ENCODE measurements at regions not wholly inside any gene's neighbourhood (a gene's known extent, or its start where the extent isn't known, plus 50 kb on each side); places are given as distances from the start of the nearest gene placed in this dataset.

DNA sequence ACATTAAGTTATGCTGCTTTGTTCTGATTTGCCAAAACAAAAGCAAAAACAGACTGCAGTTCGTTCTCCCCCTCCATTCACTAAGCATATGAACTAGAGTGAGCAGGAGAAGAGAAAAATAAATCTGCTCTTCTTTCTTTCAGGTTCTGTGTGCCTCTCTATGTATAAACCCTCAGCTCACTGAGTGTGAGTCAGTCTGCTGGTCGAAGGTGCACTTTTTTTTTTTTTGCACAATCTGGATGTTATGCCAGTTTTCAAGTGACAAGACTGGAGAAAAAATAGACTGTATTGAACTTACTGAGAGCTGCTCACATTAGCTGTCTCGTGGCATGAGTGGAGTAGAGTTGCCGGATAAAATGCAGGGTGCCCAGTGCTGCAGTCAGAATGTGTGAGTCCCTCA lies 244.6 kb upstream of the ATP10B start:
- no peak overlapping the region for H3K4me3 ChIP-seq (ENCODE audit: low read depth, low read length)
- DNase-seq (ENCODE audit: low read depth): no peak
- TF ChIP-seq CTCF (IDR thresholded peaks at IDR 0.05; ENCODE audit: insufficient read depth, low read length): no peak

GRCh38 chr5:161095953-161096352 lies 243.9 kb upstream of the ATP10B start:
- no peak for TF ChIP-seq CTCF (IDR thresholded peaks at IDR 0.05; ENCODE audit: insufficient read depth, low read length)

GRCh38 chr5:161094411-161094810 lies 242.4 kb upstream of the ATP10B start:
- no peak for TF ChIP-seq CTCF (IDR thresholded peaks at IDR 0.05; ENCODE audit: insufficient read depth, low read length)
- DNase-seq (ENCODE audit: low read depth): peak; percentile 28

More at GRCh38 chr5:161095953-161096352, 243.9 kb upstream of the ATP10B start:
- H3K4me3 ChIP-seq (ENCODE audit: low read depth, low read length): no peak overlapping the region
- DNase-seq (ENCODE audit: low read depth): no peak

DNA sequence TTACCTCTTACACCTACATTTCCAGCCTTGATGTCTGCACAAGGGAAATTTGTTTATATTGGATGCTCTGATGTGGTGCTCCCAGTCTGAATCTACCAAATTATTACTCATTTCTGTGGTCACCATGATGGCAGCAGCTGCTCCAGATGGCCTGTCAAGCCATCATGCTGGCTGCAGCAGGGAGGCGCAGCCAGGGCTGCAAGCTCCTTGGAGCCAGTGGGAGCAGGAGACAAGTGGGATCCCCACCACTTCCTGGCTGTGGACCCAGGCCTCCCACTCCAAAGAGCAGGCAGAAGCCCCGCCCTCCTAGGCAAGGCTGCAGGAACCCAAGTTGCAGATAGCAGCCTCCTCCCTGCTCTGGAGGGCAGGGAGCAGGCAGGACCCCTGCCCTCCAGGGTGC lies 241.1 kb upstream of the ATP10B start:
- no peak for TF ChIP-seq CTCF (IDR thresholded peaks at IDR 0.05; ENCODE audit: insufficient read depth, low read length)
- DNase-seq (ENCODE audit: low read depth): peak; percentile 3
- H3K4me3 ChIP-seq (ENCODE audit: low read depth, low read length): no peak overlapping the region

More at GRCh38 chr5:161094411-161094810, 242.4 kb upstream of the ATP10B start:
- H3K4me3 ChIP-seq (ENCODE audit: low read depth, low read length): no peak overlapping the region

- no peak overlapping the region for H3K4me3 ChIP-seq (ENCODE audit: low read depth, low read length)
- no peak for DNase-seq (ENCODE audit: low read depth)
- TF ChIP-seq CTCF (IDR thresholded peaks at IDR 0.05; ENCODE audit: insufficient read depth, low read length): no peak
Observed at GRCh38 chr5:161089569-161089968, 237.6 kb upstream of the ATP10B start.

GRCh38 chr5:161086461-161086860 lies 234.4 kb upstream of the ATP10B start:
- DNase-seq (ENCODE audit: low read depth): peak; percentile 41
- H3K4me3 ChIP-seq (ENCODE audit: low read depth, low read length): no peak overlapping the region

More at GRCh38 chr5:161086461-161086860, 234.4 kb upstream of the ATP10B start:
- no peak for TF ChIP-seq CTCF (IDR thresholded peaks at IDR 0.05; ENCODE audit: insufficient read depth, low read length)
